ENCODE measurements at regions not wholly inside any gene's neighbourhood (a gene's known extent, or its start where the extent isn't known, plus 50 kb on each side); places are given as distances from the start of the nearest gene placed in this dataset.

DNA sequence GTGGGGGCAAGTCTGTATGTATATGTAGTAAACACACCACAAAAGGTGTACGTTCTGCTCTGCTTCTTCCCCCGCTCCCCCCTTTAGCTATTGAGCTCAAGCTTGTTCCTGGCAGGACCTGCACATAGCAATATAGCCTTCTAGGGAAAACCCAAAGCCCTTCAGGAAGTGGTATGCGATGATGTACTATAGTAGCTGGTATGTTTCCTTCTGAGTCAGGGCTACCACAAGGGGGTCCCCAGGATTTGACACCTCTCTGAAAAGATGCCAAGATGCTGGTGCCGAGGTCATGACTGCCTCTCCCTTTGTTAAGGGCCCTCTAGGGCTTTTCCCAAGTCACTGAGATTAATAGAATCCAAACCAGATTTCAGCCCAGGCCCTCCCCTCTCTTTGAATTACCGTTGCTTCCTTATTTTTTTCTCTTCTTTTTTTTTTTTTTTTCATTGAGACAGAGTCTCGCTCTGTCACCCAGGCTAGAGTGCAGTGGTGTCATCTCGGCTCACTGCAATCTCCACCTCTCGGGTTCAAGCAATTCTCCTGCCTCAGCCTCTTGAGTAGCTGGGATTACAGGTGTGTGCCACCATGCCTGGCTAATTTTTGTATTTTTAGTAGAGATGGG, 268.4 kb downstream of the ETS1 start:
- 92% methylated on average over 2 of the region's 8 CpGs for WGBS (ENCODE audit: insufficient coverage)
- Histone ChIP-seq H3K4me1 (ENCODE audit: control insufficient read depth, insufficient read depth, low read length) (no peaks in the 10 kb centered on the region), H3K9me3 (ENCODE audit: control insufficient read depth, insufficient read depth, low read length) (peaks cover 6% of the 10 kb centered on the region), H3K4me3 (ENCODE audit: low read depth, low read length) (no peak overlapping the region), H3K27me3 (ENCODE audit: control insufficient read depth, insufficient read depth, low read length) (no peaks in the 10 kb centered on the region), H3K27ac (ENCODE audit: low read depth, low read length) (no peak overlapping the region), H3K36me3 (ENCODE audit: control insufficient read depth, insufficient read depth, low read length) (no peaks in the 10 kb centered on the region)
- no peak for DNase-seq (ENCODE audit: low read depth in 4 of 6, low spot score in 6 of 6)

GRCh38 chr11:128316541-128317227, 270.7 kb downstream of the ETS1 start:
- peaks cover 6% of the 10 kb centered on the region for H3K9me3 ChIP-seq (ENCODE audit: control insufficient read depth, insufficient read depth, low read length)
- DNase-seq (ENCODE audit: low read depth in 4 of 6, low spot score in 6 of 6): no peak
- no CpG with 5 or more reads among the region's 4 CpGs for WGBS (ENCODE audit: insufficient coverage)
- H3K27me3 ChIP-seq (ENCODE audit: control insufficient read depth, insufficient read depth, low read length): no peaks in the 10 kb centered on the region
- no peak overlapping the region for H3K4me3 ChIP-seq (ENCODE audit: low read depth, low read length)
- H3K27ac ChIP-seq (ENCODE audit: low read depth, low read length): no peak overlapping the region
- no peaks in the 10 kb centered on the region for H3K4me1 ChIP-seq (ENCODE audit: control insufficient read depth, insufficient read depth, low read length)
- H3K36me3 ChIP-seq (ENCODE audit: control insufficient read depth, insufficient read depth, low read length): no peaks in the 10 kb centered on the region

- H3K4me1 ChIP-seq (ENCODE audit: control insufficient read depth, insufficient read depth, low read length): no peaks in the 10 kb centered on the region
- H3K9me3 ChIP-seq (ENCODE audit: control insufficient read depth, insufficient read depth, low read length): peaks cover 6% of the 10 kb centered on the region
- WGBS (ENCODE audit: insufficient coverage): no CpG with 5 or more reads among the region's 3 CpGs
- H3K27ac ChIP-seq (ENCODE audit: low read depth, low read length): no peak overlapping the region
- DNase-seq (ENCODE audit: low read depth in 4 of 6, low spot score in 6 of 6): no peak
- H3K36me3 ChIP-seq (ENCODE audit: control insufficient read depth, insufficient read depth, low read length): no peaks in the 10 kb centered on the region
- no peaks in the 10 kb centered on the region for H3K27me3 ChIP-seq (ENCODE audit: control insufficient read depth, insufficient read depth, low read length)
- no peak overlapping the region for H3K4me3 ChIP-seq (ENCODE audit: low read depth, low read length)
Measured at GRCh38 chr11:128315933-128316332, 271.4 kb downstream of the ETS1 start.

GRCh38 chr11:128313931-128314330, 273.4 kb downstream of the ETS1 start:
- H3K9me3 ChIP-seq (ENCODE audit: control insufficient read depth, insufficient read depth, low read length): peaks cover 6% of the 10 kb centered on the region
- H3K4me1 ChIP-seq (ENCODE audit: control insufficient read depth, insufficient read depth, low read length): no peaks in the 10 kb centered on the region
- H3K4me3 ChIP-seq (ENCODE audit: low read depth, low read length): no peak overlapping the region
- no peak overlapping the region for H3K27ac ChIP-seq (ENCODE audit: low read depth, low read length)
- 87% methylated on average over 1 of the region's 1 CpG for WGBS (ENCODE audit: insufficient coverage)
- no peak for DNase-seq (ENCODE audit: low read depth in 4 of 6, low spot score in 6 of 6)
- no peaks in the 10 kb centered on the region for H3K27me3 ChIP-seq (ENCODE audit: control insufficient read depth, insufficient read depth, low read length)
- no peaks in the 10 kb centered on the region for H3K36me3 ChIP-seq (ENCODE audit: control insufficient read depth, insufficient read depth, low read length)

DNA sequence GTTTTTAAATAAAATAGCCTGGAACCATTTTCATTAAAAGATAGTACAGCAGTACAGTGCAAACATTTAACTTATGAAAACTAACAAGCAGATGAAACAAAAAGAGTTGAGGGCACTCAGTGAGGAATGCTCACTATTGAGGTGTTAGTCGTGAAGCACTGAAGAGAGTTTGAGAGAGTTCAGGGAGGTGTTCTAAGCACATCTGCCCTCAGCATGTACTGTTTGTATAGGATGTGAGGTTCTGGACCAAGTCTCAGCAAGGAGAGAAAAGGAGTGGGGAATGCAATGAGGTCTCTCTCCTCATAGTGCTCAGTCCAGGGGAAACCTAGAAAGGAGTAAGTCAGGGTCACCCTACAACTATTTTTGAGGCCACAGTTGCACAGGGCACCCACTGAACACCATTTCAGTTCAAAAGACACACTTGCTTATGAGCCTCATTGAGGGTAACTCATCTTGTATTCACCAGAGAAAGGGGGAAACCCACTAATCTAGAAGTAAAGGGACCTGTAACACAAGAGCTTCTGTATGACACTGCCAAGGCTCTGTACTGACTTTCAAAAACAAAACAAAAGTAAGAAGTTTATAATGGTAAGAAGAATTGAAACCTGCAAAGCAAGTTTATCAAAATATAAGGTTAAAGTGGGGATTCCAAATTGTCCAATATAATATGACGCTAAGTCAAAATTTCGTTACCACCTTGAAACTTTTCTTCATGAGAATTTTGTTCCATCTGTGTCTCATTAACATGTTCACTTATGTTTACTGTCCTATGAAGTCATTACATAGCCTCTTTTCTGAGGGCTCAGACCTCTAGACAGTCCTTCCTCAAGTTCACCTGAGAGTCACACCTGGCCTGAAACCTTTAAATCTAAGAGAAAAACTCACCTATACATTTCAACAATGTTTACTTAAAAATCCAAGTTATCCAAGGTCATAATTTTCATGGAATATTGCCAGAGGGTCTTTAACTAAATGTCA, 275.3 kb downstream of the ETS1 start:
- Histone ChIP-seq H3K4me3 (ENCODE audit: low read depth, low read length) (no peak overlapping the region), H3K36me3 (ENCODE audit: control insufficient read depth, insufficient read depth, low read length) (no peaks in the 10 kb centered on the region), H3K27ac (ENCODE audit: low read depth, low read length) (no peak overlapping the region), H3K27me3 (ENCODE audit: control insufficient read depth, insufficient read depth, low read length) (no peaks in the 10 kb centered on the region), H3K9me3 (ENCODE audit: control insufficient read depth, insufficient read depth, low read length) (peaks cover 6% of the 10 kb centered on the region), H3K4me1 (ENCODE audit: control insufficient read depth, insufficient read depth, low read length) (no peaks in the 10 kb centered on the region)
- DNase-seq (ENCODE audit: low read depth in 4 of 6, low spot score in 6 of 6): no peak
- 89% methylated on average over 1 of the region's 3 CpGs for WGBS (ENCODE audit: insufficient coverage)

DNA sequence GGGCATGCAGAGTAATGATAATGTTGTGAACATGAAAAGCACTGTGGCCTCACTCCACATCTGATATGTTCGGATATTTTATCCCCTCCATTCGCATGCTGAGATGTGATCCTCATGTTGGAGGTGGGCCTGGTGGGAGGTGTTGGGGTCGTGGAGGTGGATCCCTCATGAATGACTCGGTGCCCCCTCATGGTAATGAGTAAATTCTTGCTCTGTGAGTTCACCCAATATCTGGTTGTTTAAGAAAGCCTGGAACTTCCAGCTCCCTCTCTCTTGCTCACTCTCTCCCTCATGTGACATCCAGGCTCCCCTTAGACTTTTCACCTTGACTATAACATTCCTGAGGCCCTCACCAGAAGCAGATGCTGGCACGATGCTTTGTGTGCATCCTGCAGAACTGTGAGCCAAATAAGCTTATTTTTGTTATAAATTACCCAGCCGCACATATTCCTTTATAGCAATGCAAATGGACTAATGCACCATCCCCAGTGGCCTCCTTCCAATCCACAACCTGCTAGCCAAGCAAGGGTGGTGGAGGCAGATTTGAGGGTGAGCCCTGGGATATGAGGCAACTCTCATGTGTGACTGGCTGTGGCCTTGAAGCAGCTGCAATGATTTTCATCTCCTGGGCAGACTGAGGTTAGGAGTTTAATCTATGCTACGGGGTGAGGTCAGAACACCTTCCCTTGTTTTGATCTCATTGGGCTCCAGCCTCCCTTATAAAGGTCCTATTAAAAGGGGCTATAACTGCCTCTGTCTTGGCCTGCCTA, 276.5 kb downstream of the ETS1 start:
- H3K9me3 ChIP-seq (ENCODE audit: control insufficient read depth, insufficient read depth, low read length): peaks cover 6% of the 10 kb centered on the region
- WGBS (ENCODE audit: insufficient coverage): 82% methylated on average over 3 of the region's 7 CpGs
- DNase-seq (ENCODE audit: low read depth in 4 of 6, low spot score in 6 of 6): no peak
- no peak overlapping the region for H3K27ac ChIP-seq (ENCODE audit: low read depth, low read length)
- H3K4me3 ChIP-seq (ENCODE audit: low read depth, low read length): no peak overlapping the region
- no peaks in the 10 kb centered on the region for H3K27me3 ChIP-seq (ENCODE audit: control insufficient read depth, insufficient read depth, low read length)
- no peaks in the 10 kb centered on the region for H3K4me1 ChIP-seq (ENCODE audit: control insufficient read depth, insufficient read depth, low read length)
- H3K36me3 ChIP-seq (ENCODE audit: control insufficient read depth, insufficient read depth, low read length): no peaks in the 10 kb centered on the region

GRCh38 chr11:128310005-128310404, 277.4 kb downstream of the ETS1 start:
- no peak for DNase-seq (ENCODE audit: low read depth in 4 of 6, low spot score in 6 of 6)
- H3K27me3 ChIP-seq (ENCODE audit: control insufficient read depth, insufficient read depth, low read length): no peaks in the 10 kb centered on the region
- no peaks in the 10 kb centered on the region for H3K36me3 ChIP-seq (ENCODE audit: control insufficient read depth, insufficient read depth, low read length)
- peaks cover 2% of the 10 kb centered on the region for H3K9me3 ChIP-seq (ENCODE audit: control insufficient read depth, insufficient read depth, low read length)
- H3K4me1 ChIP-seq (ENCODE audit: control insufficient read depth, insufficient read depth, low read length): no peaks in the 10 kb centered on the region
- H3K27ac ChIP-seq (ENCODE audit: low read depth, low read length): no peak overlapping the region
- H3K4me3 ChIP-seq (ENCODE audit: low read depth, low read length): no peak overlapping the region
- 88% methylated on average over 3 of the region's 3 CpGs for WGBS (ENCODE audit: insufficient coverage)

- Histone ChIP-seq H3K36me3 (ENCODE audit: control insufficient read depth, insufficient read depth, low read length) (no peaks in the 10 kb centered on the region), H3K27me3 (ENCODE audit: control insufficient read depth, insufficient read depth, low read length) (no peaks in the 10 kb centered on the region), H3K9me3 (ENCODE audit: control insufficient read depth, insufficient read depth, low read length) (no peaks in the 10 kb centered on the region), H3K4me1 (ENCODE audit: control insufficient read depth, insufficient read depth, low read length) (no peaks in the 10 kb centered on the region), H3K4me3 (ENCODE audit: low read depth, low read length) (no peak overlapping the region), H3K27ac (ENCODE audit: low read depth, low read length) (no peak overlapping the region)
- DNase-seq (ENCODE audit: low read depth in 4 of 6, low spot score in 6 of 6): no peak
- no CpG with 5 or more reads among the region's 3 CpGs for WGBS (ENCODE audit: insufficient coverage)
Measured at GRCh38 chr11:128308794-128309193, 278.6 kb downstream of the ETS1 start.

- Histone ChIP-seq H3K9me3 (ENCODE audit: control insufficient read depth, insufficient read depth, low read length) (no peaks in the 10 kb centered on the region), H3K4me1 (ENCODE audit: control insufficient read depth, insufficient read depth, low read length) (no peaks in the 10 kb centered on the region), H3K4me3 (ENCODE audit: low read depth, low read length) (no peak overlapping the region), H3K27me3 (ENCODE audit: control insufficient read depth, insufficient read depth, low read length) (no peaks in the 10 kb centered on the region), H3K27ac (ENCODE audit: low read depth, low read length) (no peak overlapping the region), H3K36me3 (ENCODE audit: control insufficient read depth, insufficient read depth, low read length) (no peaks in the 10 kb centered on the region)
- DNase-seq (ENCODE audit: low read depth in 4 of 6, low spot score in 6 of 6): no peak
- WGBS (ENCODE audit: insufficient coverage): no CpG with 5 or more reads among the region's 1 CpG
Measured at GRCh38 chr11:128305588-128305987, 281.8 kb downstream of the ETS1 start.
